ENCODE measurements at regions not wholly inside any gene's neighbourhood (a gene's known extent, or its start where the extent isn't known, plus 50 kb on each side); places are given as distances from the start of the nearest gene placed in this dataset.

DNA sequence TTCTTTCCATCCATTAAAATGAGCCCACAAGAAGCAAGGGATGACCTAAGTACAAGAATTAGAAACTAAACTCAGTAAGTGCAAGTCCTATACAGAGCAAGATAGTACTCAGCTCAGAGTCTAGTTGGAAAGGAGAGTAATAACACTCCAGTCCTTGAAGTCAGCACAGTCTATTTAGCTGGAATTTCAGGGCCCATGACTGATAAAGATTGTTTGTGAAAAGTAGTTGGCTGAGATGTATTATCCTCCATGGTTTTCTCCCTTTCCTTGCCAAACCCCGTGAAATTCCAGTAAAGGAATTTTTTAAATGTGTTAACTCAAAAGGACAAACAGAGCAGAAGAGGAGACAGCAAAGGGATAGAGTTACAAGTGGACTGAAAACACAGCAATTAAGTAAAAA lies 127.2 kb upstream of the STT3B start:
- no peak for DNase-seq

DNA sequence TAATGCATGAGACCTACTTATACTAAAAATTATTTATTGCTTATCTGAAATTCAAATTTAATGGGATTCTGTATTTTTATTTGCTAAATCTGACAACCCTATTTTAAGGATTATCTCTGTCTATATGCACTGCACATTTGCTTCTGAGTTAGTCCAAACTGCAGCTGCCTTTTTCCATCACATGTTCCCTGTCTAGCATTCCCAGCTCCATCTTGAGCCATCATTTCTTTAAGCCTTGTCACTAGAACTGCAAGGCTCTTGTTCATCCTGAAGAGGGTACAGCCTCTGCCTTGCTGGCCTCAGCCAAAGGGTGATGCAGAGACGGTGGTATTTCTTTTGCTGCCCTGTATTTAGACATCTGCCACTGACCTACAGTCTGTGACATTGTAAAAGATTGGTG lies 125.8 kb upstream of the STT3B start:
- no peak for DNase-seq

DNA sequence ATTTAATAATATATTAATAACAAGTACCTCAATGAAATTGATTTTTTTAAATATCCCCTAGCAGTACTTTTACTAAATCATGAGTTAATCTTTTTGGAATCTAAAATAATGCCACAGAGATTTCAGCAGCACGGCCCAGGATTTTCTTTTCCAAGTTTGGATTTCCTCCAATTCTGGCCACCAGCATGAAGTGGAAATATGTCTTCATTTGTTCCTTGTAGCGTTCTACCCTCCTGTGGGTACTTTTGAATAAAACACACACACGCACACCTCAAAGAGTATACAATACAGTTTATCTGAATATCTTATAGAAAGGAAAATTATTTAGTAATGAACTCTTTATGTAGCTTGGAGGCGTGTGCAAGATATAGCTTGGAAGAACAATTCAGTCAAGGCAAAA lies 125.1 kb upstream of the STT3B start:
- DNase-seq = no peak

DNA sequence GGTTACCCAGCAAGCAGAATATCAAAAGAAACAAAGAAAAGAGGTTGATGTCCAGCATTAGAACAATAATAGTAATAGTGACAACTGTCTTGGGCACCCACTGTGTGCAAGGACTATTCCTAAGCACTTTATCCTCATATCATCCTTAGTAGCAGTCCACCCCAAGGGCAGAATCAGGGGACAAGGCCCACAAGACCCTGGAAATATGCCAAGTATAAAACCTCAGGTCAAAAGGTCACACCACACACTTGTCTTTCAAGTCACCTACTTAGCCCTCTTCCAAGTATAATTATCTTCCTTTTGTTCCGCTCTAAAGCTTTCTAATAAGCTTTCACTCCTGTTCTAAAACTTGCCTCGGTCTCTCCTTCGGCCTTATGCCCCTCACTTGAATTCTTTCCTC lies 124.0 kb upstream of the STT3B start:
- no peak for DNase-seq

DNA sequence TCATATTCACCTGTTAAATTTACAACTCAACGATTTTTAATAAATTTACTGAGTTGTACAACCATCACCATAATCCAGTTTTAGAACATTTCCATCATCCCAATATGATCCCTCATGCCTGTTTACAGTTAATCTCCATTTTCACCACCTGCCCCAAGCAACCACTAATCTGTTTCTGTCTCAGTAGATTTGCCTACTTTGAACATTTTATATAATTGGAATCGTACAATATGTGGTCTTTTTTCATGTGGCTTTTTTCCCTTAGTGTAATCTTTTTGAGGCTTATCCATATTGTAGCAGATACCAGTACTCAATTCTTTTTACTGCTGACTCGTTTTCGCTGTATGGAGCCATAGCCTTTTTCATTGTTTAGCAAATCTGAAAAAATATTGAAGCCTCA lies 123.3 kb upstream of the STT3B start:
- DNase-seq = no peak

DNA sequence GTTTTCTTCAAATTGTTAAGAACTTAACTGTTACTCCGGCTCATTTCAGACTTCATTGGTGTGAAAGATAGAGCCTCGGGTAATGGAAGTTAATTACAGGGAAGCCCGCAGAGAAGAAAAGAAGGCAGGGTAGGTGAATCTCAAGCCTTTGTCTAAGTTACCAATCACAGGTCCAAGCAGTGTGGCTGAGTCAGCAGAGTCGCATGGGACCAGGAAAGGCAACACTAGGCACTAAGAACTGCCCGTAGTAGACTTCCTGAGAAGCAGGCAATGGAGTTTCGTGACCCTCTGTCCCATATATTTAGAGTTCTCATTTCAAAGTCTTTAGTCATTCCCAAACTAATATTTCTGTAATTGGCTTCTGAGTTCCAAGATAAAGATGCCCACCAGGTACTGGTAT lies 122.9 kb upstream of the STT3B start:
- no peak for DNase-seq

DNA sequence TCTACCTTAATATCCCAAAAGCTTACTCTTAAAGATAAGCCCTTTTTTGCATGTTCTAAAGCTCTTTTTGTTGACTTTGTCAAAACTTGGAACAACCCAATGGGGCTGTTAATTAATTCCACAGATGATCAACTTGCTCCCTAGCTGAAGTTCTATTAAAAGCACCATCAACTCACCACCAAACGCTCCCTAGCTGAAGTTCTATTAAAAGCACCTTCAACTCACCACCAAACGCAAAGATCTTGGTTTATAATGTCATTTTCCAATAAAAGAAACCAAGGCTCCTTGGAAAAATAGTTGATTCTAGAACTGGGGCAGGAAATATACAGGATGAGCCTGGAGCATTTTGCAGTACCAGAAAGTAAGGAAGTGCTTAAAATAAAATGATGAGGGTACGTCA lies 122.3 kb upstream of the STT3B start:
- DNase-seq = no peak

DNA sequence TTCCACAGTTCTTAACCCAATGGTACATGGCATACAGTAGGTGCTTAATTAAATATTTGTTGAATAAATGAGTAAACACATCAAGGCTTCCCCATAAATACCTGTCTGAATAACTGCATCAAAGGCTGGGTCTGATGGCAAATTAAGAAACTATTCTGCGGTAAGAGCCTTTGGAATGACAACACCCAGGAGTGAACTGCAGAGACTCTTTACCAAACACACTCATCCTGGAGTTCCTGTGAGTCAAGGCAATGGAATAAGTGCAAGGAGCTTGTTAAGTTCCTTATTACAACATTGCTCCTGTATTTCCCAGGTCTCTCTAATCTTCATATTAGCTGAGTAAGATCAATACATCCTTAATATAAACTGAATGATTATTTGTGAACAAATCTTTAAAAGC lies 119.9 kb upstream of the STT3B start:
- no peak for DNase-seq

DNA sequence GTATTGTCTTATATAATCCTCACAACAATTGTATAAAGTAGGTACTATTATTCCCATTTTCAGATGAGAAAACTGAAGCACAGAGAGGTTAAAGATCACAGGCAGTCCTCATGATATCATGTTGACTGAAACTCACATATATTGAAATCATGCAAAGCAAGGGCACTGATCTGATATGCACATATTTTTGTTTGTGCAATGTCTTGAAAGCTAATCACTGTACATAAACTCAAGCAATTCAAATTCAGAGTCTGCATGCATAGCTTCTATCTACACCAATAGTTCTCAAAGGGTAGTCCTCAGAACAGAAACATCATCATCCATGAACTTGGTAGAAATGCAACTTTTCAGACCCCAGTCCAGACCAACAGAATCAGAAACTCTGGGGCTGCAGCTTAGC lies 119.2 kb upstream of the STT3B start:
- DNase-seq = no peak

DNA sequence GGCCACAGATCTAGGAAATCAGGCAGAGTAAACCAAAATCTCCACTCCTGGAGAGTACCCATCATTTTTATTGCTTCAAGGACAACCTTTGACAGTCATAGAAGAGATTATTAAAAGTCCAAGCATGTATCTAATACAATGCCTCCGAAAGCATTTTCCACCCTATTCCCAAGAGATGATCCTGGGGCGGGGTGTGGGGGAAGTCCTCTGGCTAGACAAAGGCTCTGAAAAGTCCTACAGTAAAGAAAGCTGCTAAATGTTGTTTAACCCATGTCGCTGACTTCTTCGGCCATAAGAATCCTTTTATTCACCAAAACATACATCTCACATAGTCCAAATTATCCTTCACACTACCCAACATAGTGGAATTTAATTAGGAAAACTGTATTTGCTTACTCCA lies 115.7 kb upstream of the STT3B start:
- no peak for DNase-seq

DNA sequence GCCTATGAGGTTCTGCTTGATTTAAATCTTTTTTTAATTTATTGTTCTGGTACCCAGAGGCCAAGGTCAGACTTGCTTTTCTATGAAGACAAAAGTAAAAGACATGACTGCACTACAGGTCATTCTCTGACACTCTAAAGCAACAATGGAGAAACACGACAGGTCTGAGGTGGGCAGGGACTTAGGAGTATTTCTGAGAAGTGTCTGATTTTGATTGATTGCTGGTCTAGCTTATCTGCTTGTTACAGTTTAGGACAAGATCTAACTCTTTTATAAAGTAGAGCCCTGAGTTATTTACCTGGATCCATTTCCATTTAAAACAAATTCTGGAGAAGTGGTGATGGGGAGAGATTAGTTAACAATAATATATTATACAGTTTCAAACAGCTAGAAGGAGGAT lies 115.2 kb upstream of the STT3B start:
- DNase-seq = no peak

DNA sequence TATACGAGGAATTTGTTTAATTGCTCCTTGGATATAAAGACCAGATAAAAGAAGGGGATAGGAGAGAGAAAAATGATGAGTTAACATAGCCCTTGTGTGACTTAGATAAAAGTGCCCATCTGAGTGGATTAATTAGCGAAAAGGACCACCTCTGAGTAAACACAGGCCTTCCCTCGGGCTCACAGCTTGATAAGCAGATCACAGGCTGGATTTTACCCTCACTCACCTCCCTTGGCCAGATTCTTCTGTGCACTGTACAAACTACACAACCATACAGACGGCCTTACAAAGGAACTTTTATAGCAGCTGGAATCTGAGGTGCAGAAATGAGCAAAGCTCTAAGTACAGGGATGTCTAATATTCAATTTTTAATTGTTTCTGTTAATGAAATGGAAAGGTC lies 112.4 kb upstream of the STT3B start:
- DNase-seq = no peak

DNA sequence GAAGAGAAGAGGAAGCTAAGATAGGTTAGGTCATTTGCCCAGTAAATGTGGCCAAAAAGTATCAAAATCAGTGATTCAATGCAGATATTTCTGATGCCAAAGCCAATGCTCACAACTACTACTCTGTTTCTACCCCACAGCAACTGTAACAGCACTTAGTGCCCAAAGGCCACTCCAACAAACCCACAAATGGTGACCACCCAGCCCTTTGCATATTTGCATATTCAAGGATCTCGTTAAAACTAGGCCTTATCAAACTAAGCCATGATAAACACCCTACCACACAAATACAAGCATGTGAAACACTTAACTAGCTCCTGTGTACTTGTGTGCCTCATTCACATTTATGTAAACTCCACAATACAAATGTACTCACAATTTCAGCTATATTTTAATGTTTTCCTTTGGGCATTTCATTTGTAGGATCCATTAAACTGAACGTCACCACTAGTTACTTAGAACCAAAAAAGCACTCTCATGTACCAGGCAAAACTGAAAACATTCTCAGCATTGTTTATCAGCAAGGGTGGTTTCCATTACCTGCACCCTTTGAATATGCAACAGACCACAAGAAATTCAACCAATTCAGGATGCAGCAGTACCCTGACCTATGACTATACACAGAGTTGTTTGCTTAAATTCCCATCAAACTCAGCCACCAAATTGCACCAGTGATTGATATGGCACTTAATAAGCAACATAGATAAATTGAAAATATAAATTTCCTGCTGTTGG lies 111.2 kb upstream of the STT3B start:
- no peak for DNase-seq

DNA sequence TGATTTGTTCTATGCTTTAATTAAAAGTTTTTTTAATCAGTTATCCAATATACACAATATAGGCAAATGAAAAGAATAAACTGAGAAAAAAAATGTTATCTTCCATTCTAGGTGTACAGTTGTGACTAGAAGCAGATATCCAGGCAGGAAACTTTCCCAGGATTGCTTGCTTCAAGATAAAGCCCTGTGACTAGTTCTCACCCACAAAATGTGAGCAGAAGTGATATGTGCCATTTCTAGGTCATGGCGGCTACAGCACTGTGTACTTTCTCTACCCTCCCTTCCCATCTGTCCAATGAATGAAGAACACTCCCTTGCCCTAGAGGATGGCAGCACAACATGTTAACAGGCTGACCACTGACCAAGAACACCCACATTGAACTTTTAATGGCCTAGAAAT lies 110.5 kb upstream of the STT3B start:
- no peak for DNase-seq

DNA sequence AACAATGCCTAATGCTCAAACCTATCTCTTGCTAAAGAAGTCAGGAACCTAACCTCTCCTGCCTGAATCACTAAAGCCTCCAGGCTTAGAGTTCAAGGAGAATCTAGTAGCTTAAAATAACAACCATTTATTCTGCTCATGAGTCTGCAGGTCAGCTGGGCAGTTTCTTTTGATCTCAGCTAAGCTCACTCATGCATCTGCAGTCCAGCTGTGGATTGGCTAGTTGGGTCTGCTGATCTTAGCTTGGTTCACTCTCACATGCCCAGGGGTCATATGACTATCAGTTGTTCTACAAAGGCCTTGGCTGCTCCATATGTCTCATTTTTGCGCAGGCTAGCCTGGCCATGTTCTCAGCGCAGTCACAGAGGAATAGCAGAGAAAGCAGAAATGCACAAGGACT lies 109.2 kb upstream of the STT3B start:
- no peak for DNase-seq

DNA sequence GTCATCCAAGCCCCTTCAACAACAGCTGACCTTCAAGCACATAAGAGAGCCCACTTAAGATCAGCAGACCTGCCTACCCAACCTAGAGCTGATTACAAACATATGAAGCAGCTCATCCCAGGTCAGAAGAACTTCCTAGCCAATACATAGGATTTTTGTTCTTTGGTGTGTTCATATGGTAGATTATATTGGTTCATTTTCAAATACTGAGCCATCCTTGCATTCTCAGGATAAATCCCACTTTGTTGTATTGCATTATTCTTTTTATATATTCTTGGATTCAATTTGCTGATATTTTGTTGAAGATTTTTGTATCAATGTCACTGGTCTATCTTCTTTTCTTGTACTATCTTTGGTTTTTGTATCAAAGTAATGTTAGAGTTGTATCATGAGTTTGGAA lies 107.3 kb upstream of the STT3B start:
- DNase-seq = no peak

DNA sequence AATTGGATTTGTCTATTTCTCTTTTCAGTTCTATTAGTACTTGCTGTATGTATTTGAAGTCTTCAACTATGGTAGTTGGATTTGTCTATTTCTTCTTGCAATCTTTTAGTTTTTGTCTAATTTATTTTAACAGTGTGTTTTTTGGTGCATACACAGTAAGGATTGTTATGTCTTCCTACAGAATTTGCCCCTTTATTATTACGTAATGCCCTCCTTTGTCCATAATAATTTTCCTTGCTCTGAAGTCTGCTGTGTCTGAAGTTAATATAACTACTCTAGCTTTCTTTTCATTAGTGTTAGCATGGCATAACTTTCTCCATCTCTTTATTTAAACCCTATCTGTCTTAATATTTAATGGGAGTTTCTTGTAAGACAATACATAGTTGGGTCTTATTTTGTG lies 105.1 kb upstream of the STT3B start:
- DNase-seq = no peak

DNA sequence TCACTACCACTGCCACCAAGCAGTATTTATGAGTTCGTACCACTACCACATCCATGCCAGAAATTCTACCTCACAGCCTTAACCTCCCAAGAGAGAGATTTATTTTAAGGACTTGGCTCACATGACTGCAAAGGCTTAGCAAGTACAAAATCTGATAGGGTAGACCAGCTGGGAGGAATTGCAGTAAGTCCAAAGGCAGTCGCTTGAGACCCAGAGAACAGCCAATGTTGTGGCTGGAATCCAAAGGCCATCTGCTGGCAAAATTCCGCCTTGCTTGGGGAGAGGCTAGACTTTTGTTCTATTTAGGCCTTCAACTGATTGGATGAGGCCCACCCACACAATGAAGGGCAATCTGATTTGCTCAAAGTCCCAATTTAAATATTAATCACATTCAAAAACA lies 101.4 kb upstream of the STT3B start:
- no peak for DNase-seq

DNA sequence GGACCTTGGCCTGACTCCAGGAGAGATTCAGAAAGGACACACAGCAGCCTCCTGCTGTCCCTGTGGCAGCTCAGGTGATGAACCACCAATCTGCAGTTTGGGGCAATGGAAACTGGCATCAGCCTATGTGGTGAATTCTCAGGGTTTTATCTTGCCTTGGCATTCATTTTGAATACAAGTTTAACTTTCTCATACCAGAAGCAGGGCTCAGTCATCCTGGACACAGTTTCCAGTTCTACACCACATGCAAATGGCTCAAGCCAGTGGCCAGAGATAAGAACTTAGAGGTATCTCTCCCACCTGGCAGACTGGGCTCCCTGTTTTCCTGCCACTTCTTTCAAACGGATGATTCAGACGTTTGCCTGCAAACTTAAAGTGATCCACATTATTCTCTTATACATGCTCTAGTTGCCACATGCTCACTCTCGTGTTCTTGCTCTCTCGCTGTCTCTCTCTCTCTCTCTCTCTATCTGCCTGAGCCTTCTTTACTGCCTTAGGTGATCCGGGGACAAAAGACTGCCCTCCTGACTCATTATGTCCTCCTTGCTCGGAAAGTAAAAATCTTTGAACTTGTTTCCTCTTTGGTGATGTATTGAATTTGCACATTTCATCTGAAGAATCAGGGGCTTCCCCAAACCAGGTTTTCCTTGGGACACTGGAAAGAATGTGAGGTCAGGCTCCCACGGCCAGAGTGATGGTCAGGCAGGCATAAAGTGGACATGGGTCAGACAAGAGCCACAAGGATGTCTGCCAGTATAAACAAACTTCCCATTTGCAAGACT lies 99.6 kb upstream of the STT3B start:
- DNase-seq = no peak

DNA sequence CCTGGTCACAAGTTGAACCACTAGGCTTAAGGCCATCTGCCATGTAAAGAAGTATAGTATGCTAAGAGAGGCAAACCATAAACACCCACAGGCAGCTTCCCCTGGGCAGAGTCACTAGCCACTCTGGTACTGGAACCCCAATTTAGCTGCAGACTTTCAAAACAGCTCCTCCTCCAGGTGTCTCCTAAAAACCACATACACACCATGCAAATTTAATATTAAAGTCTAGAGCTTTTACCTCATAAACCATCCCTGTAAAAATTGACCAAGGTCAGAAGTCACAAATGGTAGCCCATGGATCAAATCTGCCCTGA lies 99.1 kb upstream of the STT3B start:
- DNase-seq = no peak

DNA sequence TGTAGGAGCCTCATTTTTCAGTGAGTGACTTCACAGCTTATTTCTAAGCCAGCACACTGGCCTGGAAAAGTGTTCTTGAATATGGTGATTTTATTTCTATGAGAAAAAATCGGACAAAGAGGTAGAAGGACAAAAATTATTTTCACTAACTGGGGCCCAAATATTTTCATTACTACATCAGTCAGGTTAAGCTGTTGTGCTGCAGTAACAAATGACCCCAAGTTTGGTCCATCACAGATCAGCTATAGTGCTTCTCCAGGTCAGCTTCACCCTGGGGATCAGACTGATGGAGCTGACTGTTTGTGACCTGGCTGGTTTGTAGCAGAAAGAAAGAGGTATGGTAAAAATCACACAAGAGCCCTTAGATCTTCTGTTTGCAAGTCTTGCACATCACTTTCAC lies 97.9 kb upstream of the STT3B start:
- no peak for DNase-seq

DNA sequence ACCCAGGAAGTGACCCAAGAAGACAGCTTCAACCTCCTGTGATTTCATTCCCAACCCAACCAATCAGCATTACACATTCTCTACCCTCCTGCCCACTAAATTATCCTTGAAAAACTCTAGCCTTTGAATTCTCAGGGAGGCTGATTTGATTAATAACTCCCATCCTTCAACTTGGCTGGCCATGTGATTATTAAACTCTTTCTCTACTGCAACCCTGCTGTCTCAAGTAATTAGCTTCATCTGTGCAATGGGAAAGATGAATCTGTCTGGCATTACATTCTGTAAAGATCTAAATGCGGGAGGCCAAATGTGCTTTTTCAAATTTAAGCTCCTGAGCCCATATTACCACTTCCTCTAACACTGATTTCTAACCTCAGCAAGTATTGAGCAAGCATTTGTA lies 95.9 kb upstream of the STT3B start:
- DNase-seq = no peak

DNA sequence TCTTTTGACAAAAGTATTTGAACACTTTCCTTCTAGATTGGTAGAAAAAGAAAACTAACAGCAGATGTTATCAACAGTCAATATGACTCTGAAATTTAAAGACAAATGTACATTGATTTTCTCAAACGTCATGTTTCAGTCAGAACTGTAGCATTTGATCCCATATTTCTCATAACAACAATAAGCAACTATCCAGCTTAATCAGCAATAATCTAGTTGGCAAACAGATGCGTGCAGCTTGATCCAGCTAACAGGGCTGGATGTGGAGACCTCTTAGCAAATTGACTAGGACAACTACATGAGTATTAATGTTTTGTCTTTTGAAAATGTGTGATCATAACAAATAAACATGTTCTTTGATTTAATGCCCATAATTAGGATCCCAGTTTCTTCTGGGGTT lies 94.0 kb upstream of the STT3B start:
- DNase-seq = no peak

DNA sequence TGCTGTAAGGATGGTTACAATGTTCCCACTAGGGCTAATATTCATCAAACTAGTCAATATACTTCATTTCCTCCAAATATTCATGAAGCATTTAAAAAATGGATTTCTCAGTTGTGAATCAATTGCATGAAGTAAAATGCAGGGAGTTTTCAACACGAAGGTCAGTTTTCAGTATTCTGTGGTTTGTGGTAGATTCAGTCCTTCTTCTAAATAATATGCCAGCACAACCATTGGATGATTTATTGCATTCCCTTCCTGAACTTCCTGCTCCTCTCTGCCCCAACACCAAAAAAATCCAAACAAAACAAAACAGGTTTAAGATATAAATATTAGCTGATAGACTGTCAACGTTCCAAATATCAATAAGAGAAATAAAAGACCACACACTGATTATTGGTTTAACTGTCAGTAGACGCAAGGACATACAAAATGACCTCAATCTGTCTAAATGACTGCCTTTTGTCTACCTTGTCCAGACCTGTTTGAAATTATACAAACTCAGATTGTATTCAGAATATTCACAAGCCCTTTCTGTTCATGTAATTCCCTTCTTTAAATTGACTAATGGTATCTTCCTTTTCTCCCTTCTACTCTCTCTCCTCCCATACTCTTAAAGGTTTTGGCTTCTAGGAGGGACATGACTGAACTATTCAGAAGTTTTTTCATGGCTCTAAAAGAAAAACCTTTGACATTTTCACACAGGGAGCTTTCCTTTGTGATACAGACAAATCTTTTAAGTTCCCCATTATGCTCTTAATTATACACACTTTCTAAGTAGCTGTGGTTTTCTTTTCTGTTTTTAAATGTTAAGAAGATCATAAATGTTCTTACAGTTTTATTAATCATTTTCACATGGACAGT lies 92.6 kb upstream of the STT3B start:
- DNase-seq = no peak

Measured in NCI-H345 (cell line).